Tibial artery (tissue), 4 donors: ENCODE measurements at regions not wholly inside any gene's neighbourhood (a gene's known extent, or its start where the extent isn't known, plus 50 kb on each side); places are given as distances from the start of the nearest gene placed in this dataset.
"Not testable (repeated sequence)": the region's sequence is repeated elsewhere in the genome, so short reads cannot be mapped to it uniquely, and the experiment has no call there.

Experiments
- DNase-seq, 2 donors: peaks; one replicate each; pipeline ENCODE4 v3.0.0-alpha.2; 2019
- H3K27ac ChIP-seq, 2 donors: fragments of 200-600 bp; sonication (generic) in 1 of 2; 1 replicate in 1 of 2; 2 replicates in 1 of 2; pipeline ENCODE4 v1.5.1; 2018 to 2019; ENCODE audit warnings: mild to moderate bottlenecking in 1 of 2
- H3K27me3 ChIP-seq, 2 donors: fragments of 200-600 bp; sonication (generic) in 1 of 2; one replicate each; pipeline versions ENCODE4 v1.5.1 to v1.6.0; 2016 to 2019
- H3K36me3 ChIP-seq, 3 donors: fragments of 200-600 bp; sonication (generic) in 2 of 3; one replicate each; pipeline ENCODE4 v1.5.1; 2016 to 2019; ENCODE audit warnings: mild to moderate bottlenecking in 2 of 3
- H3K4me1 ChIP-seq, 4 donors: fragments of 200-600 bp; sonication (generic) in 2 of 4; 1 replicate in 3 of 4; 2 replicates in 1 of 4; pipeline ENCODE4 v1.5.1; 2016 to 2019
- H3K4me3 ChIP-seq, 2 donors: fragments of 200-600 bp; sonication (generic) in 1 of 2; 1 replicate in 1 of 2; 2 replicates in 1 of 2; pipeline ENCODE4 v1.5.1; 2018 to 2019; ENCODE audit warnings: mild to moderate bottlenecking in 2 of 2
- H3K9me3 ChIP-seq, 3 donors: fragments of 200-600 bp; sonication (generic) in 1 of 3; one replicate each; pipeline ENCODE4 v1.5.1; 2016 to 2019
- intact Hi-C: fragments of 100-400 bp; cut with DNase I; formaldehyde crosslinking; loops from one replicate; pipeline ENCODE4 v1.15.0; 2023; ENCODE audit warnings: low total_unique reads
- TF ChIP-seq, protein P1 (sequence below), 2 experiments: fragments of 200-600 bp in 1 of 2; fragments of 450-650 bp in 1 of 2; IDR thresholded peaks; one replicate each; pipeline ENCODE4 v1.5.1; 2017 to 2019; ENCODE audit warnings: antibody characterized with exemption in 2 of 2, mild to moderate bottlenecking in 1 of 2, moderate library complexity in 1 of 2

DNA sequence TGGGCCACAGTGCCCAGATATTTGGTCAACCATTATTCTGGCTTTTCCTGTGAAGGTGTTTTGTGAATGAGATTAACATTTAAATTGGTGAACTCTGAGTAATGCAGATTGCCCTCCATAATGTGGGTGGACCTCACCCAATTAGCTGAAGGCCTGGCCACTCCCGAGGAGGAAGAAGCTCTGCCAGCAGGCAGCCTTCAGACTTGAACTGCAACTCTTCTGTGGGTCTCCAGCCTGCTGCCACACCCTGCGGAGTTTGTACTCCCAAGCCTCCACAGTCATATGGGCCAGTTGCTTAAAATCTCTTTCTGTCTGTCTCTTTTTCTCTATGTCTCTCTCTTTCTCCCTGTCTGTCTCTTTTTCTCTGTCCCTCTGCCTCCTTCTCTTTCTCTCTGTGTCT, 262.7 kb downstream of the MYCN start:
- no peak for DNase-seq
- no peak overlapping the region for H3K27ac ChIP-seq
- intact Hi-C loops, result no loop called here
- H3K4me3 ChIP-seq, result no peak overlapping the region
- H3K27me3 ChIP-seq, result no peaks in the 10 kb centered on the region
- TF ChIP-seq, protein P1, sequence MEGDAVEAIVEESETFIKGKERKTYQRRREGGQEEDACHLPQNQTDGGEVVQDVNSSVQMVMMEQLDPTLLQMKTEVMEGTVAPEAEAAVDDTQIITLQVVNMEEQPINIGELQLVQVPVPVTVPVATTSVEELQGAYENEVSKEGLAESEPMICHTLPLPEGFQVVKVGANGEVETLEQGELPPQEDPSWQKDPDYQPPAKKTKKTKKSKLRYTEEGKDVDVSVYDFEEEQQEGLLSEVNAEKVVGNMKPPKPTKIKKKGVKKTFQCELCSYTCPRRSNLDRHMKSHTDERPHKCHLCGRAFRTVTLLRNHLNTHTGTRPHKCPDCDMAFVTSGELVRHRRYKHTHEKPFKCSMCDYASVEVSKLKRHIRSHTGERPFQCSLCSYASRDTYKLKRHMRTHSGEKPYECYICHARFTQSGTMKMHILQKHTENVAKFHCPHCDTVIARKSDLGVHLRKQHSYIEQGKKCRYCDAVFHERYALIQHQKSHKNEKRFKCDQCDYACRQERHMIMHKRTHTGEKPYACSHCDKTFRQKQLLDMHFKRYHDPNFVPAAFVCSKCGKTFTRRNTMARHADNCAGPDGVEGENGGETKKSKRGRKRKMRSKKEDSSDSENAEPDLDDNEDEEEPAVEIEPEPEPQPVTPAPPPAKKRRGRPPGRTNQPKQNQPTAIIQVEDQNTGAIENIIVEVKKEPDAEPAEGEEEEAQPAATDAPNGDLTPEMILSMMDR (IDR thresholded peaks at IDR 0.05), result no peak
- no peaks in the 10 kb centered on the region for H3K36me3 ChIP-seq
- no peaks in the 10 kb centered on the region for H3K4me1 ChIP-seq
- no peaks in the 10 kb centered on the region for H3K9me3 ChIP-seq

DNA sequence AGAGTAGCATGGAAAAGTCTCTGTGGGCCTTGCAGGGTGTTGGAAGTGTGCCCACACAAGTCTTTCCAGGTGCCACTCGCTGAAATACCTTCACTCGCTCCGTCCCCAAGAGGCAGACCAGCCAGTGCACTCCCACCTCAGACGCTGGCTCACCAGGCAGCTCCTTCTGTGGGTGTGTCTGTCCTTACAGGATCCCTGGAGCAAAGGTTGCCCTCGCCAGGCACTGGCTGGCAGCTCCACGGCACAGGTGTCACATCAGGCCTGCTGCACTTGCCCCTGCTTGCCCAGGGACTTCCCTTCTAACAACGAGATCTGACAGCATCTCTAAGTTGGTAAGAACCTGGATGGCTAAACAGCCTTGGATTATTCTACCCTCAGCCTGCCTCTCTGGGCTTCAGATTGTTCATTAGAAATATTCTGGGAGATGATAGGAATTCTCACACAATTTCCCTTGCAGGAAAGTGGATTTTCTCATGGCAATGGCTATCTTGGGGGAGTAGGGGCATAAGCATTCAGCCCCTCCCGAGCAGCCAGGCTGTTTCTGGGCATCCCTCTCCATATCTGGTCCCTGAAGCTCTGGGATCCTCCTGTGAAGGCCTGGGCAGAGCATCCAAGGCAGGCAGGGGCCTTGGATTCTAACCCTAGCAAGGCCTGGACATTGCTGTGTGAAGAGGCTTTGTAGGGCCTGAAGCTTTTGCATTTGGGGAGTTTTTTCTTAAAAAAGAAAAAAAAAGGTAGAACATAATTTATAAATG, 262.1 kb downstream of the MYCN start:
- intact Hi-C loops, result no loop called here
- no peak overlapping the region for H3K27ac ChIP-seq

GRCh38 chr2:16201848-16202247, 261.5 kb downstream of the MYCN start:
- no peaks in the 10 kb centered on the region for H3K9me3 ChIP-seq
- no peaks in the 10 kb centered on the region for H3K4me1 ChIP-seq
- no peaks in the 10 kb centered on the region for H3K36me3 ChIP-seq
- no peak overlapping the region for H3K27ac ChIP-seq
- TF ChIP-seq, protein P1 (IDR thresholded peaks at IDR 0.05), result no peak
- intact Hi-C loops, result no loop called here
- no peaks in the 10 kb centered on the region for H3K27me3 ChIP-seq
- DNase-seq, result no peak
- H3K4me3 ChIP-seq, result no peak overlapping the region

More for the DNA sequence above, 262.1 kb downstream of the MYCN start:
- TF ChIP-seq, protein P1 (IDR thresholded peaks at IDR 0.05), result no peak
- Histone ChIP-seq H3K27me3 (no peaks in the 10 kb centered on the region), H3K36me3 (no peaks in the 10 kb centered on the region), H3K4me1 (no peaks in the 10 kb centered on the region), H3K9me3 (no peaks in the 10 kb centered on the region), H3K4me3 (no peak overlapping the region)
- no peak for DNase-seq

DNA sequence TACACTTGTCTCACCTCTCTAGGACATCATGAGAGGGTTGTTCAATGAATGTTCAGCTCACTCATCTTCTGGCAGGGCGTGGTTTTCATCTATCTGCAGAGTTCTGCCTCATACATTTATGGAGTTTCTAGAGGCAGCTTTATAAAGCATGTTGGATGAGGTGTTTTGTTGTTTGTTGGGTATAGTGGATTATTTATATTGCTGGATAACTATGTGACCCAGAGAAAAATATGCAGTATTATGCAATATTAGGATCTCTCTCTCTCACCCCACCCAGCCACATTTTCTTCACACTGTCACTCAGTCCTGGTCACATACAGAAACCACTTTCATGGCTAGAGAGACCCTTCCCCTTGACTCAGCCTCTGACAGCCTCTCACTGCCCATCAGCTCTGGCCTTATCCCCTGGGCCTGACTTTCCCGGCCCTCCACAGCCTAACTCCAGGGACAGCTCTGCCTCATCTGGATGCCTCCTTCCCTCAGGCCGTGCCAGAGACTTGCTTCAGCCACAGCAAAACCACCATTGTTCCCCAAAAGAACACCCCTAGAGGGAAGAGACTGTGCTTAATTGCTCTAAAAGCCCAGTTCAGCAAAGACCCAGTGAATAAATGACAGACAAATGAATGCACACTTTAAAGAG, 260.3 kb downstream of the MYCN start:
- intact Hi-C loops, result no loop called here
- no peaks in the 10 kb centered on the region for H3K9me3 ChIP-seq
- H3K4me1 ChIP-seq, result no peaks in the 10 kb centered on the region
- TF ChIP-seq, protein P1 (IDR thresholded peaks at IDR 0.05), result no peak
- H3K27ac ChIP-seq, result no peak overlapping the region
- H3K36me3 ChIP-seq, result no peaks in the 10 kb centered on the region
- no peak overlapping the region for H3K4me3 ChIP-seq
- H3K27me3 ChIP-seq, result no peaks in the 10 kb centered on the region
- no peak for DNase-seq

DNA sequence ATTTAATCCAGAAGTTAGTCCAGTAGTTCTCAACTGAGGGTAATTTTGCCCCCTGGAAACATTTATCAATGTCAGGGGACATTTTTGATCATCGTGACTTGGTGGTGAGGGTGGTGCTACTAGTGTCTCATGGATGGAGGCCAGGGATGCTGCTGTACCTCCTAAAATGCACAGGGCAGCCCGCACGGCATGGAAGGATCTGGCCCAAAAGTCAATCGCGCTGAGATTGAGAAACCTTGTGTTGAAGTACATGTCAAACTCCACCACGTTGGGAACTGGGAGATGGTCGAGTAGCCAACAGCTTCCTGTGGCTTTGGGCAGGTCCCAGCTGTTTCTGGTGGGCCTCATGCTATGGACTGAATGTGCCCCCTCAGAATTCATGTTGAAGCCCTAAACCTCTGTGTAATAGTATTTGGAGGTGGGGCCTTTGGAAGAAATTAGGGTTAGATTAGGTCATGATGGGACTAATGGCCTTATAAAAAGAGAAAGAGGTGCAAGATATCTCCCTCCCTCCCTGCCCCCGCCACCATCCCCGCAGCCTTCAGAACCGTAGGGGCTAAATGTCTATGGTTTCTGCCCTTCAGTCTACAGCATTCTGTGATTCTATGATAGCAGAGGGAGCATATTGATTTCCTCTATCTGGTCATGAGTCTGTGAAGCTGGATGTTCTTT, 259.7 kb downstream of the MYCN start:
- TF ChIP-seq, protein P1 (IDR thresholded peaks at IDR 0.05), result no peak

DNA sequence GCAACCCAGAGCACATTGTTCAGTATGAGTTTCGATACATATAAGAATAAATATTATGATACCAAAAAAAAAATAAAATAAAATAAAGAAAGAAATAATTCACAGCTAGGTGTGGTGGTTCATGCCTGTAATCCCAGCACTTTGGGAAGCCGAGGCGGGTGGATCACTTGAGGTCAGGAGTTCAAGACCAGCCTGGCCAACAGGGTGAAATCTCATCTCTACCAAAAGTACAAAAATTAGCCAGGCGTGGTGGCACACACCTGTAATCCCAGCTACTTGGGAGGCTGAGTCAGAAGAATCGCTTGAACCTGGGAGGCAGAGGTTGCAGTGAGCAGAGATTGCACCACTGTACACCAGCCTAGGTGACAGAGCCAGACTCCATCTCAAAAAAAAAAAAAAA, 258.9 kb downstream of the MYCN start:
- H3K9me3 ChIP-seq, H3K36me3 ChIP-seq, H3K4me1 ChIP-seq, H3K27me3 ChIP-seq, DNase-seq, H3K4me3 ChIP-seq, H3K27ac ChIP-seq, intact Hi-C loops: not testable (repeated sequence)

More for the DNA sequence above, 259.7 kb downstream of the MYCN start:
- Histone ChIP-seq H3K27ac (no peak overlapping the region), H3K4me3 (no peak overlapping the region), H3K4me1 (no peaks in the 10 kb centered on the region), H3K27me3 (no peaks in the 10 kb centered on the region), H3K36me3 (no peaks in the 10 kb centered on the region), H3K9me3 (no peaks in the 10 kb centered on the region)
- intact Hi-C loops, result no loop called here
- DNase-seq, result no peak
